H1 (cell line): ENCODE measurements at regions not wholly inside any gene's neighbourhood (a gene's known extent, or its start where the extent isn't known, plus 50 kb on each side); places are given as distances from the start of the nearest gene placed in this dataset.

Experiments used
- CREB1 ChIP-seq: IDR thresholded peaks from 2 replicates; pipeline ENCODE4 v1.6.1; 2012; ENCODE audit warnings: inconsistent platforms
- POLR2A ChIP-seq, 2 experiments: IDR thresholded peaks; 1 replicate in 1 of 2; 2 replicates in 1 of 2; pipeline ENCODE4 v1.6.1; 2011; ENCODE audit warnings: low read depth in 2 of 2, low read length in 2 of 2, mild to moderate bottlenecking in 2 of 2; ENCODE audit errors: control extremely low read depth in 1 of 2
- RNF2 ChIP-seq: fragments of 200-900, 300-1000 bp; sonication (generic); IDR thresholded peaks from 2 replicates; pipeline ENCODE4 v1.7.1; 2016; ENCODE audit warnings: borderline replicate concordance, low read depth, mild to moderate bottlenecking, antibody characterized with exemption, low read length; ENCODE audit not compliant: poor library complexity, severe bottlenecking; ENCODE audit errors: missing control alignments
- ZNF274 ChIP-seq: IDR thresholded peaks from 2 replicates; pipeline ENCODE4 v1.7.0; 2012; ENCODE audit warnings: low read length, borderline replicate concordance; ENCODE audit errors: extremely low read depth
- TF ChIP-seq, protein P1 (sequence below), 3 experiments: IDR thresholded peaks; 1 replicate in 2 of 3; 2 replicates in 1 of 3; pipeline versions ENCODE4 v1.5.1 to v1.6.1; 2011; ENCODE audit warnings: low read length in 3 of 3, mild to moderate bottlenecking in 3 of 3, inconsistent platforms in 2 of 3, low read depth in 1 of 3, moderate library complexity in 1 of 3; ENCODE audit not compliant: insufficient read depth in 1 of 3; ENCODE audit errors: control extremely low read depth in 1 of 3

DNA sequence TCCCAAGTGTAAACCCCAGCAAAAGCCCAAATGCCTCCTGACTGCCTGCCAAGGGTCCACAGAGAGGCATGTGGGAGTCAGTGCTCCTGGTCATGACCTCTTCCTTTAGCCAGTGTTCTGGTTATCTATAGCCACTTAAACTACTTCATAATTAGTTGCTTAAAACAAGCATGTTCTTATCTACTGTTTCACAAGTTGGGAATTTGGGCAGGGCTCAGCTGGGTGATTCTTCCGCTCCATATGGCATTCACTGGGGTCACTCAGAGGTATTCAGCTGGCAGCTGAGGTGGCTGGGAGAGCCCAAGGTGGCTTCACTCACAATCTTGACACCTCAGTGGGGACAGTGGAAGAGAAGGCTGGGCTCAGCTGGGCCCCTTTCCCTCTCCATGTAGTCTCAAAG lies 184.0 kb upstream of the RGS6 start:
- TF ChIP-seq RNF2 (no peak), POLR2A (IDR thresholded peaks at IDR 0.05; ENCODE audit: control extremely low read depth in 1 of 2, low read depth in 2 of 2, low read length in 2 of 2) (no peak), ZNF274 (no peak), CREB1 (no peak)
- TF ChIP-seq, protein P1, sequence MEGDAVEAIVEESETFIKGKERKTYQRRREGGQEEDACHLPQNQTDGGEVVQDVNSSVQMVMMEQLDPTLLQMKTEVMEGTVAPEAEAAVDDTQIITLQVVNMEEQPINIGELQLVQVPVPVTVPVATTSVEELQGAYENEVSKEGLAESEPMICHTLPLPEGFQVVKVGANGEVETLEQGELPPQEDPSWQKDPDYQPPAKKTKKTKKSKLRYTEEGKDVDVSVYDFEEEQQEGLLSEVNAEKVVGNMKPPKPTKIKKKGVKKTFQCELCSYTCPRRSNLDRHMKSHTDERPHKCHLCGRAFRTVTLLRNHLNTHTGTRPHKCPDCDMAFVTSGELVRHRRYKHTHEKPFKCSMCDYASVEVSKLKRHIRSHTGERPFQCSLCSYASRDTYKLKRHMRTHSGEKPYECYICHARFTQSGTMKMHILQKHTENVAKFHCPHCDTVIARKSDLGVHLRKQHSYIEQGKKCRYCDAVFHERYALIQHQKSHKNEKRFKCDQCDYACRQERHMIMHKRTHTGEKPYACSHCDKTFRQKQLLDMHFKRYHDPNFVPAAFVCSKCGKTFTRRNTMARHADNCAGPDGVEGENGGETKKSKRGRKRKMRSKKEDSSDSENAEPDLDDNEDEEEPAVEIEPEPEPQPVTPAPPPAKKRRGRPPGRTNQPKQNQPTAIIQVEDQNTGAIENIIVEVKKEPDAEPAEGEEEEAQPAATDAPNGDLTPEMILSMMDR (IDR thresholded peaks at IDR 0.05; ENCODE audit: control extremely low read depth in 1 of 3, insufficient read depth in 1 of 3, low read depth in 1 of 3, low read length in 3 of 3): no peak
